Transverse colon (tissue), 4 donors: ENCODE measurements at regions not wholly inside any gene's neighbourhood (a gene's known extent, or its start where the extent isn't known, plus 50 kb on each side); places are given as distances from the start of the nearest gene placed in this dataset.

ENCODE experiments used
- POLR2A ChIP-seq: fragments of 450-650 bp; IDR thresholded peaks from one replicate; pipeline ENCODE4 v1.6.1; 2016; ENCODE audit warnings: antibody characterized with exemption, mild to moderate bottlenecking, moderate library complexity
- POLR2AphosphoS5 ChIP-seq, 3 donors: sonication (generic); formaldehyde crosslinking; IDR thresholded peaks; one replicate each; pipeline ENCODE4 v1.6.1; 2016; ENCODE audit warnings: antibody characterized with exemption in 3 of 3
- TF ChIP-seq, protein P1 (sequence below), 5 experiments: fragments of 200-600 bp in 3 of 5; fragments of 450-650 bp in 2 of 5; sonication (generic) in 3 of 5; IDR thresholded peaks; 1 replicate in 2 of 5; 2 replicates in 3 of 5; pipeline ENCODE4 v1.5.1; 2016 to 2017; ENCODE audit warnings: antibody characterized with exemption in 5 of 5, inconsistent platforms in 3 of 5, mild to moderate bottlenecking in 2 of 5, moderate library complexity in 1 of 5

DNA sequence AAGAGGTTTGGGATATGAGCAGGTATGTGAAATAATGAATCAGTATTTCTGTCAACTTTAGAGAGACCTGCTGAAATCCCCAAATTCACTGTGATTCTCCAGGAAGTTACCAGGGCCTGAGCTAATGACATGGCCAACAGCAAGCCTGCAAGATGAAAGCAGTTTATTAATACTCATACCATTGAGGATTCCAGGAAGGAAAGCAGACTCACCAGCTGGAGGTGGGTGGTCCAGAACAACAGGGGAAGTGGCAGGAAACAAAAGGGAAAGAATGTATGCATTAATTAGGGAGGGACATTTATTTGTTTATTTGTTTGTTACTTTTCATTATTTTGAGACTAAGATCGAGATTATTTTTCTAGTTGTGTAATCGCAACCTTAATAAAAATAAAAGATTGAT lies 196.6 kb upstream of the AGA start:
- TF ChIP-seq, protein P1, sequence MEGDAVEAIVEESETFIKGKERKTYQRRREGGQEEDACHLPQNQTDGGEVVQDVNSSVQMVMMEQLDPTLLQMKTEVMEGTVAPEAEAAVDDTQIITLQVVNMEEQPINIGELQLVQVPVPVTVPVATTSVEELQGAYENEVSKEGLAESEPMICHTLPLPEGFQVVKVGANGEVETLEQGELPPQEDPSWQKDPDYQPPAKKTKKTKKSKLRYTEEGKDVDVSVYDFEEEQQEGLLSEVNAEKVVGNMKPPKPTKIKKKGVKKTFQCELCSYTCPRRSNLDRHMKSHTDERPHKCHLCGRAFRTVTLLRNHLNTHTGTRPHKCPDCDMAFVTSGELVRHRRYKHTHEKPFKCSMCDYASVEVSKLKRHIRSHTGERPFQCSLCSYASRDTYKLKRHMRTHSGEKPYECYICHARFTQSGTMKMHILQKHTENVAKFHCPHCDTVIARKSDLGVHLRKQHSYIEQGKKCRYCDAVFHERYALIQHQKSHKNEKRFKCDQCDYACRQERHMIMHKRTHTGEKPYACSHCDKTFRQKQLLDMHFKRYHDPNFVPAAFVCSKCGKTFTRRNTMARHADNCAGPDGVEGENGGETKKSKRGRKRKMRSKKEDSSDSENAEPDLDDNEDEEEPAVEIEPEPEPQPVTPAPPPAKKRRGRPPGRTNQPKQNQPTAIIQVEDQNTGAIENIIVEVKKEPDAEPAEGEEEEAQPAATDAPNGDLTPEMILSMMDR (IDR thresholded peaks at IDR 0.05), result no peak
- TF ChIP-seq POLR2A (no peak), POLR2AphosphoS5 (IDR thresholded peaks at IDR 0.05) (no peak)
